NCI-H524 (cell line): ENCODE measurements at regions not wholly inside any gene's neighbourhood (a gene's known extent, or its start where the extent isn't known, plus 50 kb on each side); places are given as distances from the start of the nearest gene placed in this dataset.

Source experiments
- DNase-seq, 2 experiments: peaks; one replicate each; lab custom pipeline; 2025; lab: John Stamatoyannopoulos, UW

GRCh38 chr6:130766239-130767144, 60.7 kb upstream of the SMLR1 start:
- DNase-seq, result no peak

GRCh38 chr6:130769861-130770260, 57.3 kb upstream of the SMLR1 start:
- DNase-seq, result no peak

GRCh38 chr6:130771741-130772140, 55.5 kb upstream of the SMLR1 start:
- DNase-seq, result no peak

- no peak for DNase-seq
Observed at GRCh38 chr6:130773860-130774259, 53.3 kb upstream of the SMLR1 start.

- peak; percentile 18 to 58 for DNase-seq
Observed at GRCh38 chr6:130775411-130776012, 51.7 kb upstream of the SMLR1 start.

- DNase-seq, result no peak
Observed at GRCh38 chr6:130776287-130776925, 50.8 kb upstream of the SMLR1 start.
